Retinal pigment epithelial cell (primary cell): ENCODE measurements at regions not wholly inside any gene's neighbourhood (a gene's known extent, or its start where the extent isn't known, plus 50 kb on each side); places are given as distances from the start of the nearest gene placed in this dataset.

ENCODE experiments used
- DNase-seq: peaks from one replicate; pipeline ENCODE4 v3.0.0-alpha.2; 2010; ENCODE audit warnings: low read depth
- H3K4me3 ChIP-seq: 2 replicates; pipeline ENCODE4 v1.5.1; 2011; ENCODE audit warnings: mild to moderate bottlenecking, low read length, control low read depth, moderate library complexity
- CTCF ChIP-seq: conservative IDR thresholded peaks from 2 replicates; pipeline ENCODE4 v1.5.1; 2011; ENCODE audit warnings: low read depth, low read length, control low read depth, inconsistent platforms

DNA sequence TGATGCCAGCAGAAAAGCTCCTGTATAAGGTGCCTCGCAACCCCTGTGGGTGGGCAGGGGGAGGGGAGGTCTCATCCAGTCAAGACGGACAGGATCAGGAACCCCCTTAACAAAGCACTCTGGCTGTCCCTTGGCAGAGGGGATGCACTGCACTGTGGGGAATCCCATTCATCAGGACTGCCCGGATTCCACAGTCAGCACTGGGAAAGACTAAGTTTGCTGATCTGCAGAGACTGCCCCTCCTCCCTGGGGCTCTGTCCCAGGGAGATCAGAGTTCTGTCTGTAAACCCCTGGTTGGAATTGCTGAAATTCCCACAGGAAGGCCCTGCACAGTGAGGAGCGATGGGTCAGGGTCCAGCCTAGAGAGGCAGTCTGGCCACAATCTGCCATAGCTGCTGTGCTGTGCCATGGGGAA is 149.5 kb upstream of the RBBP8 start:
- no peak for TF ChIP-seq CTCF
- H3K4me3 ChIP-seq: no peak overlapping the region
- no peak for DNase-seq

- no peak overlapping the region for H3K4me3 ChIP-seq
- DNase-seq: no peak
- no peak for TF ChIP-seq CTCF
Measured at GRCh38 chr18:22789052-22789451, 144.1 kb upstream of the RBBP8 start.

GRCh38 chr18:22789600-22789999 is 143.5 kb upstream of the RBBP8 start:
- DNase-seq: peak; percentile 39
- H3K4me3 ChIP-seq: no peak overlapping the region
- TF ChIP-seq CTCF: no peak

- TF ChIP-seq CTCF: no peak
- no peak for DNase-seq
- H3K4me3 ChIP-seq: no peak overlapping the region
Measured at GRCh38 chr18:22790545-22791309, 142.4 kb upstream of the RBBP8 start.

DNA sequence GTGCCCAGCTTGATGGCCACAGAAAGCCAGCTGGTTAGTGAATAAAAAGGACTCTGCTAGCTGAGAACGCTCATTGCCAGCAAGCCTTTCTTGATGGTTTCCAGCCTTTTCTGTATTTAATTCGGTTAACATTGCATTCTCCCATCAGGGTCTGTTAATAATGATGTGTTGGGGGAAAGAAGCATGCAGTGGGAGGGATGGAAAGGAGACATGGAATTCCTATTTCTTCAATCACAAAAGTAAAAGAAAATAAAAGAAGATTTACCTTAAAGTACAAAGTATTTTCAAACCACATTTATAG is 141.9 kb upstream of the RBBP8 start:
- TF ChIP-seq CTCF: no peak
- no peak overlapping the region for H3K4me3 ChIP-seq
- no peak for DNase-seq

GRCh38 chr18:22796113-22796512 is 137.0 kb upstream of the RBBP8 start:
- no peak for DNase-seq
- H3K4me3 ChIP-seq: no peak overlapping the region
- TF ChIP-seq CTCF: no peak

DNA sequence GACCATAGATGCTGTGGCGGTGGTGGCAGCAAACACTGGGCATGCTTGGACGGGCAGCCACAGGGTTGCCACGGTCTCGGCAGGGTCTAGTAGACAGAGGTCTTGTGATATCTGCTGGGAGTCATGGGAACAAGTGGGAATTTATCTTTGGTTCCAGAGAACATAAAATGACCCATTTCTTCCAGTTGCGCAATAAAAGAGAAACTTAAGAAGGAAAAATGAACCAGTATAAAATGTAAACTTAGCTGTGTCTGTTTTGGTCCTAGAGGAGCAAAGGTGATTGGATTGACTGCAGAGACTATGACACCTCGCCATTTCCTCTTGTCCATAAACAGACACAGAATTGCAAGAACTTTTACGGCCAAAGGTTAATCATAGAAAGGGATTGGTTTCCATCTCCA is 132.6 kb upstream of the RBBP8 start:
- no peak for TF ChIP-seq CTCF

More for the DNA sequence above, 132.6 kb upstream of the RBBP8 start:
- DNase-seq: no peak
- H3K4me3 ChIP-seq: no peak overlapping the region
